Loucy (cell line): ENCODE measurements at regions not wholly inside any gene's neighbourhood (a gene's known extent, or its start where the extent isn't known, plus 50 kb on each side); places are given as distances from the start of the nearest gene placed in this dataset.

Experiments
- EZH2phosphoT487 ChIP-seq: fragments of 200-600 bp; IDR thresholded peaks from 2 replicates; pipeline ENCODE4 v1.6.1; 2018; ENCODE audit warnings: antibody characterized with exemption, mild to moderate bottlenecking, moderate library complexity, borderline replicate concordance
- TF ChIP-seq, protein P1 (sequence below): fragments of 200-600 bp; sonication (generic); conservative IDR thresholded peaks from 2 replicates; pipeline ENCODE4 v1.5.1; 2014; ENCODE audit warnings: mild to moderate bottlenecking, antibody characterized with exemption, low read length

GRCh38 chr12:97309921-97310320, 152.7 kb upstream of the RMST start:
- TF ChIP-seq, protein P1, sequence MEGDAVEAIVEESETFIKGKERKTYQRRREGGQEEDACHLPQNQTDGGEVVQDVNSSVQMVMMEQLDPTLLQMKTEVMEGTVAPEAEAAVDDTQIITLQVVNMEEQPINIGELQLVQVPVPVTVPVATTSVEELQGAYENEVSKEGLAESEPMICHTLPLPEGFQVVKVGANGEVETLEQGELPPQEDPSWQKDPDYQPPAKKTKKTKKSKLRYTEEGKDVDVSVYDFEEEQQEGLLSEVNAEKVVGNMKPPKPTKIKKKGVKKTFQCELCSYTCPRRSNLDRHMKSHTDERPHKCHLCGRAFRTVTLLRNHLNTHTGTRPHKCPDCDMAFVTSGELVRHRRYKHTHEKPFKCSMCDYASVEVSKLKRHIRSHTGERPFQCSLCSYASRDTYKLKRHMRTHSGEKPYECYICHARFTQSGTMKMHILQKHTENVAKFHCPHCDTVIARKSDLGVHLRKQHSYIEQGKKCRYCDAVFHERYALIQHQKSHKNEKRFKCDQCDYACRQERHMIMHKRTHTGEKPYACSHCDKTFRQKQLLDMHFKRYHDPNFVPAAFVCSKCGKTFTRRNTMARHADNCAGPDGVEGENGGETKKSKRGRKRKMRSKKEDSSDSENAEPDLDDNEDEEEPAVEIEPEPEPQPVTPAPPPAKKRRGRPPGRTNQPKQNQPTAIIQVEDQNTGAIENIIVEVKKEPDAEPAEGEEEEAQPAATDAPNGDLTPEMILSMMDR, result no peak
- TF ChIP-seq EZH2phosphoT487, result no peak
